Spinal cord (tissue), 9 donors: ENCODE measurements at regions not wholly inside any gene's neighbourhood (a gene's known extent, or its start where the extent isn't known, plus 50 kb on each side); places are given as distances from the start of the nearest gene placed in this dataset.

Source experiments
- DNase-seq, 6 donors: peaks; one replicate each; pipeline versions ENCODE4 v3.0.0 to v3.0.0-alpha.2; 2013 to 2015; ENCODE audit warnings: low spot score in 6 of 6, low read depth in 4 of 6
- H3K27ac ChIP-seq: one replicate; pipeline ENCODE4 v1.5.1; 2013; ENCODE audit warnings: low read depth, low read length, control low read depth
- H3K27me3 ChIP-seq: one replicate; pipeline ENCODE4 v1.6.1; 2013; ENCODE audit warnings: low read length; ENCODE audit not compliant: control insufficient read depth, insufficient read depth
- H3K36me3 ChIP-seq: one replicate; pipeline ENCODE4 v1.6.1; 2013; ENCODE audit warnings: low read length; ENCODE audit not compliant: control insufficient read depth, insufficient read depth
- H3K4me1 ChIP-seq: one replicate; pipeline ENCODE4 v1.6.1; 2013; ENCODE audit warnings: low read length; ENCODE audit not compliant: control insufficient read depth, insufficient read depth
- H3K4me3 ChIP-seq: one replicate; pipeline ENCODE4 v1.5.1; 2013; ENCODE audit warnings: low read depth, low read length, control low read depth
- H3K9me3 ChIP-seq: one replicate; pipeline ENCODE4 v1.6.1; 2013; ENCODE audit warnings: low read length; ENCODE audit not compliant: control insufficient read depth, insufficient read depth
- WGBS: methylation state at CpG from one replicate; pipeline ENCODE4 v1.1.5; 2013; ENCODE audit warnings: missing lambda C conversion rate; ENCODE audit not compliant: insufficient coverage; 5-methylcytosine and 5-hydroxymethylcytosine counted together
- donor health status: healthy.

DNA sequence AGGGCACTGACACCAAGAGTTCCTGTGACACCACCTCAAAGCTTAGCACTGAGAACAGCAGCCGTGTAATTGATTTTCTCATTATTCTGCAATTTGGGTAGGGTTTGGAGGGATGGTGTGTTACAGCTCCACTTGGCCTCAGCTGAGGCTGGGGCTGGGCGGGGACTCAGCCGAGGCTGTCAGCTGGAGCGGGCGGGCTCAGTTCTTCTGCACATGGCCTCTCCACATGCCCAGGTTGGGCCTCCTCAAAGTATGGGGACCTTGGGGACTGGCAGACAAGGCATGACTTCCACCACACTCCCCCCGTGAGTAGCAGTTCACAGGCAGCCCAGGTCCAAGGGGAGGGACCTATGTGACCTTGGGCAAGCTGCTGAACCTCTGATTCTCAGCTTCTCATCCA is 171.5 kb downstream of the IRF8 start:
- H3K27me3 ChIP-seq, result peaks cover 29% of the 10 kb centered on the region

DNA sequence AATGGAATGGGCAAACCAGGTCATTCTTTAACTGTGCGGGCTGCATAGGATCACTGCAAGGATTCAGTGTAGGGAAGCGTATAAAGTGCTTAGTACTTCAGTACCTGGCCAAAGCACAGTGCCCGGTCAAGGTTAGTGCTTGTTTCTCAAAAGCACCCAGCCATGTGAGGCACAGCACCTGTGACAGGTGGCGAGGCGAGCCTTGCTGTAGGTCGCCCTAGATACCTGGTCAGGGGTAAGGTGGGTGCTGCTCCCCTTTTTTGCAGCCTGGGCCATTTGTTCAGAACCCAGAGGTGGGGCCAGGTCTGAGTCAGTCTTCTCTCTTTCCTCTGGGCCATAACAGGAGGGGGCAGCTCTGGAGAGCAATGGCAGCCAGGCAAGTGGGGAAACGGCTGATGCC is 172.0 kb downstream of the IRF8 start:
- WGBS, result 93% methylated on average over 7 of the region's 7 CpGs
- Histone ChIP-seq H3K36me3 (no peaks in the 10 kb centered on the region), H3K27ac (no peak overlapping the region), H3K4me3 (no peak overlapping the region), H3K4me1 (peaks cover 5% of the 10 kb centered on the region), H3K27me3 (peaks cover 32% of the 10 kb centered on the region), H3K9me3 (no peaks in the 10 kb centered on the region)
- DNase-seq, result no peak

More for the DNA sequence above, 171.5 kb downstream of the IRF8 start:
- Histone ChIP-seq H3K4me3 (no peak overlapping the region), H3K27ac (no peak overlapping the region), H3K4me1 (peaks cover 5% of the 10 kb centered on the region), H3K9me3 (no peaks in the 10 kb centered on the region), H3K36me3 (no peaks in the 10 kb centered on the region)
- 83% methylated on average over 5 of the region's 6 CpGs for WGBS
- no peak for DNase-seq

DNA sequence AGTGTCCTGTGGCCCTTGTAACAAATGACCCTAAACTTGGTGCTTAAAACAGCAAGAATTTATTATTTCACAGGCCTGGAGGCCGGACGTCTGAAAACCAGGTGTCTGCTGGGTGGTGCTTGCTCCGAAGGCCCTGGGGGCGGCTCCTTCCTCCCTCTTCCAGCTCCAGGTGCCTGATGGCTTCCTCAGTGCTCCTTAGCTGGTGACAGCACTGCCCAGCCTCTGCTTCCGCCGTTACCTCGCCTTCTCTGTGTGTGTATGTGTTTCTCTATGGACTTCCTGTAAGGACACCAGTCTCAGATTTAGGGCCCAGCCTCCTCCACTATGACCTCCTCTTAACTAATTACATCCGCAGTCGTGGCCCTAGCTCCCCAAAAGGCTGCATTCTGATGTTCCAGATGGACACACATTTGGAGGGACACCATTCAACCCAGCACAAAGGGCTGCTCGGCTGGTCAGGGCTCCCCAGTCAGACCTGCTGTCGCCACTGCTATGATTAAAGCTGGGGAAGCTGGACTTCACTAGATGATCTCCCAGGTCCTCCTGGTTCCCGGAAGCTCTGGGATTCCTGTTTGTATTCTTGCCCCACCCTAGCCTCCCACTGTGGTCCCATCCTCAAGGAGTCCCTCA is 172.8 kb downstream of the IRF8 start:
- Histone ChIP-seq H3K27me3 (peaks cover 33% of the 10 kb centered on the region), H3K36me3 (no peaks in the 10 kb centered on the region), H3K4me3 (no peak overlapping the region), H3K4me1 (peaks cover 5% of the 10 kb centered on the region), H3K27ac (no peak overlapping the region), H3K9me3 (no peaks in the 10 kb centered on the region)
- DNase-seq, result no peak
- 78% methylated on average over 9 of the region's 12 CpGs for WGBS

DNA sequence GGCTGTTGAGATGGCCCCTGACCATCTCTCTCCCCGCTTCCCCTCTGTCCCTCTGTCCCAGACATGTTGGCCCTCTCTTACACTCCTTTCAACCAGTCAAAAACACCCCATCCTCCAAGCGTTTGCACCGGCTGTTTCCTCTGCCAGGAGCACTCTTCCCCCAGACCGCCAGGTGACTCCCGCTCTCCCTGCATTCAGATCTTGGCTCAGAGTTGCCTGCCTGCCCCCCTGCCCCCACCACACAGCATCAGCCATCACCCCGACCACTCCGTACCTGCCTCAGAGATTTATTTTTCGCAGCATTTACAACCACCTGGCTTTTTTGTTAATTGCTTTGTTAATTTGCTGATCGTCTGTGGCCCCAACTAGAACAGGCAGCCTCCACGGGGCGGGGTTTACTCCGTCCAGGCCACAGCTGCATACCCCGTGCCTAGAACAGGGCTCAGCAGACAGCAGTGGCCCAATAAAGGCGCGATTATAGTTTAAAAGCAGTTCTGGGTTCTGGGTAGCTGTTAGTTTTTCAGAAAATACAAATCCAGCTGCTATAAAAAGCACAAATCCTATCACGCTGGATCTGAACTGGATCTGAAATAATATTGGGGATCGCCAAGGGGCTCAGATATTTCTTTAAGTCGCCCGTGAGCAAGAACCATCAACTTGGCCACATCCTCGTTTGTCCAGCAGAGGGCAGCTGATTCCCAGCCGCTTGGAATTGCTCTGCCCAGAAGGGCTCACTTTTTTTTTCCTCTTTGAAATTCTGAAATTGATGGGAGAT is 173.6 kb downstream of the IRF8 start:
- peaks cover 33% of the 10 kb centered on the region for H3K27me3 ChIP-seq
- H3K4me1 ChIP-seq, result peaks cover 5% of the 10 kb centered on the region
- peak; percentile 41 to 93 (median 65) for DNase-seq
- H3K27ac ChIP-seq, result no peak overlapping the region
- H3K36me3 ChIP-seq, result no peaks in the 10 kb centered on the region
- no peak overlapping the region for H3K4me3 ChIP-seq
- WGBS, result 43% methylated on average over 12 of the region's 21 CpGs
- no peaks in the 10 kb centered on the region for H3K9me3 ChIP-seq

DNA sequence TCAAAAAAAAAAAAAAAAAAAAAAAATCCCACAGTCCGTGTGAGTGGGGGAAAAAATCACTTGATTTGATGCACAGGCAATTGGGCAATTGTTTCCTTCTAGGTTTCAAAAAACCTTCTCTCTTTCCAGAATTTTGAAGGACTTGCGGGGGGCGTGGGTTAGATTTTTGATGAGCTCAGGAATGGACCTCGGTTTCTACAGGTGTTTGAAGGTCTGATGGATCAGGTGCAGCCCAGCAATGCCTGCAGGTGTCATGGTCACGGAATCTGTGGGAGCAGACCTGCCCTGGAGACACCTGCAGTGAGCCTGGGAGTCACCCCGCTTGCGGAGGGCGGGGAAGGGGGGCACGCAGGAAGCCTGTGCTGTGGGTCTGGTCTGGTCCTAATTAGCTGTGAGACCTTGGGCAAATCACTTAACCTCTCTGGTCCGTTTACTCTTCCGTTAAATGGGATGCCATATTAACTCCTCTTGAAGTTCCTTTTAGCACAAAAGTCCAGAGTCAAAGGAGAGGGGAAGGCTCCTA is 174.2 kb downstream of the IRF8 start:
- no peaks in the 10 kb centered on the region for H3K9me3 ChIP-seq
- H3K36me3 ChIP-seq, result no peaks in the 10 kb centered on the region
- peaks cover 5% of the 10 kb centered on the region for H3K4me1 ChIP-seq
- H3K27me3 ChIP-seq, result peaks cover 33% of the 10 kb centered on the region
- DNase-seq, result no peak
- no peak overlapping the region for H3K27ac ChIP-seq
- H3K4me3 ChIP-seq, result no peak overlapping the region
- WGBS, result 77% methylated on average over 8 of the region's 11 CpGs

DNA sequence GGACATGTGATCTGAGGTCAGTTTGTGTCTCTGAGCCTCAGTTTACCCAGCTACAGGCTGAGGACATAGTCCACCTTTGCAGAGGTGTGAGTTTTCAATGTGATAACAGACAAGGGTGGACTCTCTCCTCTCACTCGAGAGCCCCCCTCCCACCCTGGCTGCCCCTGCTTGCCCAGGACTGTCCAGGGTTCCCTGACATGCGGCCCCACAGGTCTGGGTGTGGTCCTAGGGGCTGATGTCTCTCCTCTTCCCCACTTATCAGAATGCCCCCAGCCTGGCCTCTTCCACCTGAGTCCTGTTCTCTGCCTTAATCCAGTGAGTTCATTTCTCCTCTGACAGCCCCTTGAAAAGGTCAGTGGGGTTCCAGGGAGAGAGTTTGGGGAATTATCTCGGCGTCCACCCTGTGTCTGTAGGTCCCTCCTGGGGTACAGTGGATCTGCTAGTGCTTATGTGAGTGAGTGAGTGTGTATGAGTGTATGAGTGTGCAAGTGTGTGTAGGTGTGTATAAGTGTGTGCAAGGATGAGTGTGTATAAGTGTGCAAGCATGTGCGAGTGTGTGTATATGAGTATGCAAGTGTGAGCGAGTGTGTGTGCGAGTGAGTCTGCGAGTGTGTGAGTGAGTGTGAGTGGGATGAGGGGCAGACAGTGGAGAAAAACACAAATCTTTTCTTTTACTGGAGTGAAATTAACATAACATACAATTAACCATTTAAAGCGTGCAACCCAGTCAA is 175.0 kb downstream of the IRF8 start:
- Histone ChIP-seq H3K4me1 (peaks cover 5% of the 10 kb centered on the region), H3K4me3 (no peak overlapping the region), H3K27me3 (peaks cover 33% of the 10 kb centered on the region), H3K36me3 (no peaks in the 10 kb centered on the region), H3K9me3 (no peaks in the 10 kb centered on the region), H3K27ac (no peak overlapping the region)
- WGBS, result 80% methylated on average over 4 of the region's 9 CpGs
- no peak for DNase-seq

DNA sequence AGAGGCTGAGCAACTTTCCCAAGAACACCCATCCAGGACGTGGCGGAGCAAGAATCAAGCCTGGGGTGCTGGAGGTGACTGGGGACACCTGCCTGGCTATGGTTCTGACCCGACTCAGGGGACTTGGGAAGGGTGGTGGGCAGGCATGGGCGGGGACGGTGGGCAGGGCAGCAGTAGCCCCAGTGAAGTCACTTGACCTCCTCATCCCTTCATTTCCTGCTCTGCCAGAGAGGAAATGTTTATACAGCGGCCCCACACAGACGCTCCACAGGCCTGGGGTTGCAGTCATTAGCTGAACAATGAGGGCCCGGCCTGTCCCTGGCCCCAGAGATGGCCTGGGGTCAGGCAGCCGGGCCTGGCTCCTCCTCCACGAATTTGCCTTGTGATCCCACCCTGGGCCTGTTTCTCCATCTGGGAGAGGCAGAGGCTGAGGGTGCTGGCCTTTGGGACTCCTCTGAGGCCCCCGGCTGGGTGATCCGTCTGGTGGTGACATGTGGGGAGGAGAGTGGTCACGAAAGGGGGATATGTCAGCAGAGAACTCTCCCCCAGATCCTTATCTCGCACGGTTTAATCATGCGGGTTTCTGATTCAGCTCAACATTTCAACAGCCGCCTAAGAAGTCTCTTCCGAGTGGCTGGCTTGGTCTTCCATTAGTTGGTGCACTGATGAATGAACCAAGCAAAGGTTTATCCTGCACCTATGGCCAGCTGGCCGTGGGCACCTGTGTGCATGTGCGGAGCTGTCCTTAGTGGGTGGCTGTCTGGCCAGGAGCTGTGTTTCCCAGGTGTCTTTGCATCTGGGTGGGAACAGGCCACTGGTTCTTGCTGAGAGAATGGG is 175.9 kb downstream of the IRF8 start:
- Histone ChIP-seq H3K9me3 (no peaks in the 10 kb centered on the region), H3K27me3 (peaks cover 34% of the 10 kb centered on the region), H3K27ac (no peak overlapping the region), H3K36me3 (no peaks in the 10 kb centered on the region), H3K4me3 (no peak overlapping the region), H3K4me1 (peaks cover 5% of the 10 kb centered on the region)
- no peak for DNase-seq
- 51% methylated on average over 13 of the region's 20 CpGs for WGBS

DNA sequence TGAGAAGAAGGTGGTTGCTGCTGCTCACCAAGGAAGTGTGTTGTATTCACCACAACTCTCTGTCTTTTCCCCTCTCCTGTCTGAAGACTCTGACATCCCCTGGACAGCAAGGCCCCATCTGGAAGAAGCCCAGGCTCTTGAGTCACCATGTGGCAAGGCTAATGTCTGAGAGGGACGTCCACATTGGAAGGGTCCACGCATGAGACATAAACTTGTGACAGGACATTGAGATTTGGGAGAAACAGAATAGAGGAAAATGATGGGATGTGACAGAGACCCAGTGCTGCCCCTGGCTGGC is 176.5 kb downstream of the IRF8 start:
- Histone ChIP-seq H3K27ac (no peak overlapping the region), H3K9me3 (no peaks in the 10 kb centered on the region), H3K4me1 (peaks cover 5% of the 10 kb centered on the region), H3K4me3 (no peak overlapping the region), H3K27me3 (peaks cover 34% of the 10 kb centered on the region), H3K36me3 (no peaks in the 10 kb centered on the region)
- no peak for DNase-seq
- WGBS, result 82% methylated on average over 2 of the region's 2 CpGs

DNA sequence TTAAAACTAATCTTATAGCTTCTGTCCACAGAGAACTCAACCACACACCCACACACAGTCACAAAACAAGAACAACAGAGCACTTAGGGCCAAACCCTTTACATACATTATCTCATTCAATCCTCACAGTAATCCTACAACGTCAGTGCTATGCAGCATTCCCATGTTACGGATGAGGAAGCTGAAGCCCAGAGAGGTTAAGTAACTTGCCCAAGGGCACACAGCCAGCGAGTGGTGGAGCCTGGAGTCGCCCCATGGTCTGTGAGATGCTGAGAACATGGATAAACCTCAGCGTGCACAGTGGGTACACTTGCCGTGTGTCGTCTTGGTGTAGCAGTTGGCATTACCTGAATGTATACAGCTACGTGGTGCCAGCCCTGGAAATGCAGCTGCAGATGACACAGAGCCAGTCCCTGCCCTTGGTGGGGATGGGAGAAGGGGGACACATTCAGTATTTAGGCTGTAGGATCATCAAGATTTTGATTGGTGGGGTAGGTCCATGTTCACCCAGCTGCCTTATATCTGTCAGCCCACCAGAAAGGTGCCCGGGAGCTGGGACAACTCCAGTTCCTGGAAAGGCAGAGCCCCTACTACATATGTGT is 177.0 kb downstream of the IRF8 start:
- Histone ChIP-seq H3K36me3 (no peaks in the 10 kb centered on the region), H3K27ac (no peak overlapping the region), H3K4me3 (no peak overlapping the region), H3K27me3 (peaks cover 34% of the 10 kb centered on the region), H3K4me1 (peaks cover 5% of the 10 kb centered on the region), H3K9me3 (no peaks in the 10 kb centered on the region)
- no peak for DNase-seq
- WGBS, result 88% methylated on average over 8 of the region's 9 CpGs
